Hepatocyte (in vitro differentiated cells): ENCODE measurements at regions not wholly inside any gene's neighbourhood (a gene's known extent, or its start where the extent isn't known, plus 50 kb on each side); places are given as distances from the start of the nearest gene placed in this dataset.

Experiments
- DNase-seq: peaks from one replicate; pipeline ENCODE4 v3.0.0-alpha.2; 2016; ENCODE audit warnings: low spot score
- H2AFZ ChIP-seq: fragments of 200-600 bp; sonication (generic); 2 replicates; pipeline ENCODE4 v1.6.0; 2016; ENCODE audit warnings: antibody characterized with exemption, mild to moderate bottlenecking
- H3K27ac ChIP-seq: fragments of 200-600 bp; sonication (generic); 2 replicates; pipeline ENCODE4 v1.5.1; 2016; ENCODE audit warnings: mild to moderate bottlenecking
- H3K27me3 ChIP-seq: fragments of 200-600 bp; sonication (generic); 2 replicates; pipeline ENCODE4 v1.6.1; 2016
- H3K36me3 ChIP-seq: fragments of 200-600 bp; sonication (generic); replicated peaks from 2 replicates; pipeline ENCODE4 v1.5.1; 2016; ENCODE audit warnings: low read depth; ENCODE audit not compliant: insufficient read depth
- H3K4me1 ChIP-seq: fragments of 200-600 bp; sonication (generic); 2 replicates; pipeline ENCODE4 v1.5.1; 2016; ENCODE audit warnings: mild to moderate bottlenecking, moderate library complexity; ENCODE audit not compliant: insufficient read depth
- H3K4me2 ChIP-seq: fragments of 200-600 bp; sonication (generic); 2 replicates; pipeline ENCODE4 v1.6.0; 2016
- H3K4me3 ChIP-seq: fragments of 200-600 bp; sonication (generic); 2 replicates; pipeline ENCODE4 v1.5.1; 2016; ENCODE audit warnings: mild to moderate bottlenecking
- H3K79me2 ChIP-seq: fragments of 200-600 bp; sonication (generic); 2 replicates; pipeline ENCODE4 v1.6.0; 2017; ENCODE audit warnings: mild to moderate bottlenecking
- H3K9me2 ChIP-seq: fragments of 200-600 bp; sonication (generic); replicated peaks from 2 replicates; pipeline ENCODE4 v1.6.0; 2017; ENCODE audit warnings: mild to moderate bottlenecking; ENCODE audit not compliant: insufficient read depth
- H3K9me3 ChIP-seq: fragments of 200-600 bp; sonication (generic); 2 replicates; pipeline ENCODE4 v1.5.1; 2016; ENCODE audit warnings: low read depth, mild to moderate bottlenecking
- H4K20me1 ChIP-seq: fragments of 200-600 bp; sonication (generic); 2 replicates; pipeline ENCODE4 v1.6.0; 2016; ENCODE audit warnings: mild to moderate bottlenecking; ENCODE audit not compliant: insufficient read depth, poor library complexity, severe bottlenecking
- EZH2 ChIP-seq: fragments of 200-600 bp; sonication (generic); IDR thresholded peaks from 2 replicates; pipeline ENCODE4 v1.6.1; 2016; ENCODE audit warnings: antibody characterized with exemption, mild to moderate bottlenecking, borderline replicate concordance
- EZH2phosphoT487 ChIP-seq: fragments of 200-600 bp; sonication (generic); IDR thresholded peaks from one replicate; pipeline ENCODE4 v1.6.1; 2018; ENCODE audit warnings: antibody characterized with exemption, mild to moderate bottlenecking, low read depth, moderate library complexity; ENCODE audit not compliant: unreplicated experiment, severe bottlenecking
- WGBS: methylation state at CpG from one replicate; pipeline ENCODE4 v1.1.6; 2016; ENCODE audit warnings: low lambda C conversion rate; ENCODE audit errors: missing lambda C conversion rate; 5-methylcytosine and 5-hydroxymethylcytosine counted together
- TF ChIP-seq, protein P1 (sequence below): fragments of 200-600 bp; sonication (generic); IDR thresholded peaks from 2 replicates; pipeline ENCODE4 v1.5.1; 2016; ENCODE audit warnings: antibody characterized with exemption, mild to moderate bottlenecking; ENCODE audit not compliant: poor library complexity

DNA sequence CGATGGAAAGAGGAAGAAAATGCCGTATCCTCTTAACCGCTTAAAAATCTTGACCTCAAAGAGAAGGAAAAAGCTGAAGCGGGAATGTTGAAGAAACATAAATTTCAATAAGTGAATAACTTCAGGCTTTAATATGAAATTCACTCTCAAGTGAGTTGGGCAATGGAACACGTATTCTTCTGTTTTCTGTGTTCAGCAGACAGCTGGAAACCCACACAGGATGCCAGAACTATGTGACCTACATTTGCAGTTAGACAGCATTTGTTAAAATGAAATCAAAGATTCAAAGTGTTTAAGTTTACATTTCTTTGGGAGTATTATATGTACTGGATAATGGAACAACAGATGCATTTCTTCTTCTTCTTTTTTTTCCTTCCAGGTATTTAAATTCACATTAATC is 80.5 kb upstream of the SPATS2L start:
- H3K9me3 ChIP-seq = no peaks in the 10 kb centered on the region
- whole genome bisulfite sequencing = 92% methylated on average over 5 of the region's 5 CpGs
- H3K27ac ChIP-seq = no peak overlapping the region
- TF ChIP-seq EZH2 = no peak
- TF ChIP-seq EZH2phosphoT487 = no peak
- TF ChIP-seq, protein P1, sequence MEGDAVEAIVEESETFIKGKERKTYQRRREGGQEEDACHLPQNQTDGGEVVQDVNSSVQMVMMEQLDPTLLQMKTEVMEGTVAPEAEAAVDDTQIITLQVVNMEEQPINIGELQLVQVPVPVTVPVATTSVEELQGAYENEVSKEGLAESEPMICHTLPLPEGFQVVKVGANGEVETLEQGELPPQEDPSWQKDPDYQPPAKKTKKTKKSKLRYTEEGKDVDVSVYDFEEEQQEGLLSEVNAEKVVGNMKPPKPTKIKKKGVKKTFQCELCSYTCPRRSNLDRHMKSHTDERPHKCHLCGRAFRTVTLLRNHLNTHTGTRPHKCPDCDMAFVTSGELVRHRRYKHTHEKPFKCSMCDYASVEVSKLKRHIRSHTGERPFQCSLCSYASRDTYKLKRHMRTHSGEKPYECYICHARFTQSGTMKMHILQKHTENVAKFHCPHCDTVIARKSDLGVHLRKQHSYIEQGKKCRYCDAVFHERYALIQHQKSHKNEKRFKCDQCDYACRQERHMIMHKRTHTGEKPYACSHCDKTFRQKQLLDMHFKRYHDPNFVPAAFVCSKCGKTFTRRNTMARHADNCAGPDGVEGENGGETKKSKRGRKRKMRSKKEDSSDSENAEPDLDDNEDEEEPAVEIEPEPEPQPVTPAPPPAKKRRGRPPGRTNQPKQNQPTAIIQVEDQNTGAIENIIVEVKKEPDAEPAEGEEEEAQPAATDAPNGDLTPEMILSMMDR = no peak
- no peak overlapping the region for H2AFZ ChIP-seq
- H3K9me2 ChIP-seq = no peaks in the 10 kb centered on the region
- H3K4me2 ChIP-seq = no peak overlapping the region
- H3K27me3 ChIP-seq = no peaks in the 10 kb centered on the region
- no peaks in the 10 kb centered on the region for H4K20me1 ChIP-seq
- peaks cover 15% of the 10 kb centered on the region for H3K4me1 ChIP-seq
- H3K4me3 ChIP-seq = no peak overlapping the region
- no peaks in the 10 kb centered on the region for H3K36me3 ChIP-seq
- no peak for DNase-seq
- H3K79me2 ChIP-seq = no peaks in the 10 kb centered on the region

- Histone ChIP-seq H4K20me1 (no peaks in the 10 kb centered on the region), H3K9me2 (no peaks in the 10 kb centered on the region), H3K27ac (no peak overlapping the region), H3K4me1 (peaks cover 11% of the 10 kb centered on the region), H3K4me3 (no peak overlapping the region), H3K9me3 (no peaks in the 10 kb centered on the region), H2AFZ (no peak overlapping the region), H3K4me2 (no peak overlapping the region), H3K36me3 (no peaks in the 10 kb centered on the region), H3K79me2 (no peaks in the 10 kb centered on the region), H3K27me3 (no peaks in the 10 kb centered on the region)
- DNase-seq = no peak
- TF ChIP-seq EZH2phosphoT487 (no peak), EZH2 (no peak)
- TF ChIP-seq, protein P1 = no peak
- 91% methylated on average over 6 of the region's 6 CpGs for WGBS
These were observed 79.8 kb upstream of the SPATS2L start for GRCh38 chr2:200226451-200227426.

GRCh38 chr2:200230716-200231115 is 75.8 kb upstream of the SPATS2L start:
- H3K27me3 ChIP-seq = no peaks in the 10 kb centered on the region
- H3K4me3 ChIP-seq = no peak overlapping the region
- H2AFZ ChIP-seq = no peak overlapping the region
- H4K20me1 ChIP-seq = no peaks in the 10 kb centered on the region
- TF ChIP-seq EZH2 = no peak
- no peak for TF ChIP-seq EZH2phosphoT487
- TF ChIP-seq, protein P1 = no peak
- DNase-seq = no peak
- H3K27ac ChIP-seq = no peak overlapping the region
- no peaks in the 10 kb centered on the region for H3K36me3 ChIP-seq
- H3K9me2 ChIP-seq = no peaks in the 10 kb centered on the region
- no peaks in the 10 kb centered on the region for H3K4me1 ChIP-seq
- no peak overlapping the region for H3K4me2 ChIP-seq
- no peaks in the 10 kb centered on the region for H3K79me2 ChIP-seq
- WGBS = 64% methylated on average over 1 of the region's 1 CpG
- H3K9me3 ChIP-seq = no peaks in the 10 kb centered on the region
